ENCODE measurements at regions not wholly inside any gene's neighbourhood (a gene's known extent, or its start where the extent isn't known, plus 50 kb on each side); places are given as distances from the start of the nearest gene placed in this dataset.
"Not testable (repeated sequence)": the region's sequence is repeated elsewhere in the genome, so short reads cannot be mapped to it uniquely, and the experiment has no call there.

DNA sequence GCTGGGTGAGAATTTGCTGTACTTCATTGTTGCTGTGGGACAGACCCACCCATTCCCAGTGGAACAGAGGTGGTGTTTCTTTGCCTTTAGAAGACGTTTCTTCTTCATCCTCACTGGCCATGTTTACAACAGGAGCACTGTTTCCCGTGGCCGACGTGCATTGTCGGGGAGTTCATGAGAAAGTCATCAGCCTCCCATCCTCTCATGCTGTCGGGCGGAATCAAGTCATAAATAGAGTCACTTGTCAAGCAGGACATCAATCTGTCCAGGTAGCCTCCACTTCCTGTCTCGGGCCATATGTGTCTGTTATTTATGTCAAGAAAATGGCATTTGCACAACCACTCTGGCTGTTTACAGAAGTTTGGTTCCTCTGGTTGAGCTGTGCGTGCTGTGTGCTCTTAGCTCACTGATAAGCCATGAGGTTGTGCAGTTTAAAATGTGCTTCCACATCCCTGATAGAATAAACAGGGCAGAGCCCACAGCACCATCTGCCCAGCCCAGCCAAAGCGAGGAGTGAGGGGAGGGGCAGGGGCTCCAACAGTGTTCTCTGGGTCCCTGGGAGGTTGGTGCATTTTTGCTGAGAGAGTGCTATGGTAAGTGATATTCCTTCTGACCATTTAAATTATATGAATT lies 401.9 kb upstream of the IRX2 start:
- ATAC-seq (ENCODE audit: low read depth), result no peak
- peaks cover 8% of the 10 kb centered on the region for H3K9me3 Mint-ChIP-seq (ENCODE audit: insufficient read depth)
- H4K20me1 ChIP-seq (ENCODE audit: control insufficient read depth, insufficient read depth, low read length, poor library complexity, severe bottlenecking), result no peaks in the 10 kb centered on the region
- no peaks in the 10 kb centered on the region for H3K4me1 Mint-ChIP-seq
- no peaks in the 10 kb centered on the region for H3K4me1 ChIP-seq (ENCODE audit: control insufficient read depth in 2 of 2, insufficient read depth in 2 of 2, low read length in 2 of 2)
- intact Hi-C loops (cut with micrococcal nuclease), result no loop called here
- H3K27me3 Mint-ChIP-seq, result no peaks in the 10 kb centered on the region
- H3K4me3 Mint-ChIP-seq, result no peak overlapping the region
- peaks cover 0 to 20% (median 0%) of the 10 kb centered on the region in 3 donors for H3K9me3 ChIP-seq (ENCODE audit: control extremely low read depth in 1 of 3, control insufficient read depth in 2 of 3, insufficient read depth in 1 of 3, low read length in 2 of 3)
- no peak overlapping the region for H3K4me2 ChIP-seq (replicated peaks; ENCODE audit: low read depth, low read length, poor library complexity, severe bottlenecking)
- CTCF ChIA-PET, result no interaction called here
- no peaks in the 10 kb centered on the region for H3K36me3 ChIP-seq (replicated peaks in 1 of 2; ENCODE audit: control extremely low read depth in 1 of 2, control insufficient read depth in 1 of 2, extremely low read depth in 1 of 2, insufficient read depth in 2 of 2, low read length in 1 of 2)
- H3K27me3 ChIP-seq (replicated peaks in 1 of 4; ENCODE audit: control extremely low read depth in 1 of 4, control insufficient read depth in 3 of 4, insufficient read depth in 4 of 4, low read length in 3 of 4), result no peaks in the 10 kb centered on the region
- H2AFZ ChIP-seq (ENCODE audit: insufficient read depth, low read depth, low read length, poor library complexity, severe bottlenecking), result no peak overlapping the region
- POLR2A ChIA-PET, result no interaction called here
- WGBS (ENCODE audit: insufficient coverage), result 33% methylated on average over 9 of the region's 10 CpGs
- no peak overlapping the region for H3K9ac ChIP-seq (ENCODE audit: low read length)
- DNase-seq, result no peak
- no peak overlapping the region for H3K4me3 ChIP-seq (ENCODE audit: control extremely low read depth in 1 of 5, extremely low read depth in 1 of 5, insufficient read depth in 1 of 5, low read depth in 2 of 5, low read length in 4 of 5)
- H3K27ac ChIP-seq (ENCODE audit: low read length in 2 of 2), result no peak overlapping the region
- no peak for TF ChIP-seq EZH2 (IDR thresholded peaks at IDR 0.05; ENCODE audit: borderline replicate concordance, insufficient read depth, low read depth, low read length, poor library complexity, severe bottlenecking)
- TF ChIP-seq, protein P1, sequence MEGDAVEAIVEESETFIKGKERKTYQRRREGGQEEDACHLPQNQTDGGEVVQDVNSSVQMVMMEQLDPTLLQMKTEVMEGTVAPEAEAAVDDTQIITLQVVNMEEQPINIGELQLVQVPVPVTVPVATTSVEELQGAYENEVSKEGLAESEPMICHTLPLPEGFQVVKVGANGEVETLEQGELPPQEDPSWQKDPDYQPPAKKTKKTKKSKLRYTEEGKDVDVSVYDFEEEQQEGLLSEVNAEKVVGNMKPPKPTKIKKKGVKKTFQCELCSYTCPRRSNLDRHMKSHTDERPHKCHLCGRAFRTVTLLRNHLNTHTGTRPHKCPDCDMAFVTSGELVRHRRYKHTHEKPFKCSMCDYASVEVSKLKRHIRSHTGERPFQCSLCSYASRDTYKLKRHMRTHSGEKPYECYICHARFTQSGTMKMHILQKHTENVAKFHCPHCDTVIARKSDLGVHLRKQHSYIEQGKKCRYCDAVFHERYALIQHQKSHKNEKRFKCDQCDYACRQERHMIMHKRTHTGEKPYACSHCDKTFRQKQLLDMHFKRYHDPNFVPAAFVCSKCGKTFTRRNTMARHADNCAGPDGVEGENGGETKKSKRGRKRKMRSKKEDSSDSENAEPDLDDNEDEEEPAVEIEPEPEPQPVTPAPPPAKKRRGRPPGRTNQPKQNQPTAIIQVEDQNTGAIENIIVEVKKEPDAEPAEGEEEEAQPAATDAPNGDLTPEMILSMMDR (IDR thresholded peaks at IDR 0.05), result no peak
- H3K79me2 ChIP-seq (ENCODE audit: control insufficient read depth, insufficient read depth, low read length), result no peaks in the 10 kb centered on the region
- H3K27ac Mint-ChIP-seq, result no peak overlapping the region

DNA sequence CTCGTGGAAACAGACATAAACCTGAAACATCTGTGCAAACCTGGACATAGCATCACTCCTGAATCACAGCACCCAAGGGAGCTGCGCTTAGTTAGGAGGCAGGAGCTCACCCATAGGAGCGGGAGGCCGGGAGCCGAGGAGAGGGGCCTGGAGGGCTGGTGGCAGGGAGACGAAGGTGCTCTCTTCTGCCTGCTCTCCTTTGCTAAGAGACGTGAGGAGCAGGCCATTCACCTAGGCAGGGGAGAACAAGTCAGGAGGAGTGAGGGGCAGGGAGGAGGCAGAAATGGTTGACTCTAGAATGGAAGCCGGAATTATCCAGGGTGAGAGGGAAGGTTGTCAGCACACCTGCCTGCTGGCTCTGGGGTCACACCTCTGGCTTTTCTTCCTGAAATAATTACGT lies 398.4 kb upstream of the IRX2 start:
- Mint-ChIP-seq H3K9me3 (ENCODE audit: insufficient read depth) (peaks cover 3% of the 10 kb centered on the region), H3K4me3 (no peak overlapping the region), H3K27ac (no peak overlapping the region), H3K4me1 (no peaks in the 10 kb centered on the region), H3K27me3 (no peaks in the 10 kb centered on the region)
- Histone ChIP-seq H3K4me2 (replicated peaks; ENCODE audit: low read depth, low read length, poor library complexity, severe bottlenecking) (no peak overlapping the region), H3K27ac (ENCODE audit: low read length in 2 of 2) (no peak overlapping the region), H3K27me3 (replicated peaks in 1 of 4; ENCODE audit: control extremely low read depth in 1 of 4, control insufficient read depth in 3 of 4, insufficient read depth in 4 of 4, low read length in 3 of 4) (no peaks in the 10 kb centered on the region), H3K9me3 (ENCODE audit: control extremely low read depth in 1 of 3, control insufficient read depth in 2 of 3, insufficient read depth in 1 of 3, low read length in 2 of 3) (peaks cover 0 to 18% (median 0%) of the 10 kb centered on the region in 3 donors), H3K36me3 (replicated peaks in 1 of 2; ENCODE audit: control extremely low read depth in 1 of 2, control insufficient read depth in 1 of 2, extremely low read depth in 1 of 2, insufficient read depth in 2 of 2, low read length in 1 of 2) (no peaks in the 10 kb centered on the region), H3K9ac (ENCODE audit: low read length) (no peak overlapping the region), H3K4me1 (ENCODE audit: control insufficient read depth in 2 of 2, insufficient read depth in 2 of 2, low read length in 2 of 2) (no peaks in the 10 kb centered on the region), H2AFZ (ENCODE audit: insufficient read depth, low read depth, low read length, poor library complexity, severe bottlenecking) (no peak overlapping the region), H4K20me1 (ENCODE audit: control insufficient read depth, insufficient read depth, low read length, poor library complexity, severe bottlenecking) (no peaks in the 10 kb centered on the region), H3K4me3 (ENCODE audit: control extremely low read depth in 1 of 5, extremely low read depth in 1 of 5, insufficient read depth in 1 of 5, low read depth in 2 of 5, low read length in 4 of 5) (no peak overlapping the region), H3K79me2 (ENCODE audit: control insufficient read depth, insufficient read depth, low read length) (no peaks in the 10 kb centered on the region)
- intact Hi-C loops (cut with micrococcal nuclease), result no loop called here
- ATAC-seq (ENCODE audit: low read depth) (no peak), DNase-seq (no peak)
- ChIA-PET CTCF (no interaction called here), POLR2A (no interaction called here)
- 89% methylated on average over 7 of the region's 9 CpGs for WGBS (ENCODE audit: insufficient coverage)
- no peak for TF ChIP-seq EZH2 (IDR thresholded peaks at IDR 0.05; ENCODE audit: borderline replicate concordance, insufficient read depth, low read depth, low read length, poor library complexity, severe bottlenecking)
- TF ChIP-seq, protein P1 (IDR thresholded peaks at IDR 0.05), result no peak

DNA sequence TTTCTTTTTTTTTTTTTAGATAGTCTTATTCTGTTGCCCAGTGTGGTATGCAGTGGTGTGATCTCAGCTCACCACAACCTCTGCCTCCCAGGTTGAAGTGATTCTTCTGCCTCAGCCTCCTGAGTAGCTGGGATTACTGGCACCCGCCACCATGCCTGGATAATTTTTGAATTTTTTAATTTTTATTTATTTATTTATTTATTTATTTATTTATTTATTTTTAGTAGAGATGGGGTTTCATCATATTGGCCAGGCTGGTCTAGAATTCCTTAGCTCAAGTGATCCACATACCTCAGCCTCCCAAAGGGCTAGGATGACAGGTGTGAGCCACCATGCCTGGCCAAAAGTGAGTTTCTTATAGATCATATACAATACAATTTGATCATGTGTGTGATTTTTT lies 395.9 kb upstream of the IRX2 start:
- DNase-seq; H3K4me1 ChIP-seq (ENCODE audit: control insufficient read depth in 2 of 2, insufficient read depth in 2 of 2, low read length in 2 of 2); POLR2A ChIA-PET; H3K27me3 Mint-ChIP-seq; H3K79me2 ChIP-seq (ENCODE audit: control insufficient read depth, insufficient read depth, low read length); ATAC-seq (ENCODE audit: low read depth); H4K20me1 ChIP-seq (ENCODE audit: control insufficient read depth, insufficient read depth, low read length, poor library complexity, severe bottlenecking); CTCF ChIA-PET; intact Hi-C loops (cut with micrococcal nuclease); H3K4me3 ChIP-seq (ENCODE audit: control extremely low read depth in 1 of 5, extremely low read depth in 1 of 5, insufficient read depth in 1 of 5, low read depth in 2 of 5, low read length in 4 of 5); H2AFZ ChIP-seq (ENCODE audit: insufficient read depth, low read depth, low read length, poor library complexity, severe bottlenecking); H3K36me3 ChIP-seq (replicated peaks in 1 of 2; ENCODE audit: control extremely low read depth in 1 of 2, control insufficient read depth in 1 of 2, extremely low read depth in 1 of 2, insufficient read depth in 2 of 2, low read length in 1 of 2); H3K9me3 Mint-ChIP-seq (ENCODE audit: insufficient read depth); H3K4me2 ChIP-seq (replicated peaks; ENCODE audit: low read depth, low read length, poor library complexity, severe bottlenecking); H3K9ac ChIP-seq (ENCODE audit: low read length); H3K27me3 ChIP-seq (replicated peaks in 1 of 4; ENCODE audit: control extremely low read depth in 1 of 4, control insufficient read depth in 3 of 4, insufficient read depth in 4 of 4, low read length in 3 of 4); H3K27ac ChIP-seq (ENCODE audit: low read length in 2 of 2); H3K27ac Mint-ChIP-seq; H3K4me3 Mint-ChIP-seq; H3K4me1 Mint-ChIP-seq: not testable (repeated sequence)
- H3K9me3 ChIP-seq (ENCODE audit: control extremely low read depth in 1 of 3, control insufficient read depth in 2 of 3, insufficient read depth in 1 of 3, low read length in 2 of 3), result peaks cover 0 to 21% (median 0%) of the 10 kb centered on the region in 3 donors
- WGBS (ENCODE audit: insufficient coverage), result no CpG with 5 or more reads among the region's 1 CpG
